ENCODE measurements at regions not wholly inside any gene's neighbourhood (a gene's known extent, or its start where the extent isn't known, plus 50 kb on each side); places are given as distances from the start of the nearest gene placed in this dataset.
A peak's percentile ranks its signal among the peaks of the same experiment; 100 is the strongest.
"Not testable (repeated sequence)": the region's sequence is repeated elsewhere in the genome, so short reads cannot be mapped to it uniquely, and the experiment has no call there.

GRCh38 chrX:22859642-22860041 is 140.1 kb upstream of the DDX53 start:
- Histone ChIP-seq H3K27me3 (ENCODE audit: control insufficient read depth in 3 of 3, insufficient read depth in 3 of 3, low read length in 2 of 3) (peaks cover 0 to 5% (median 2%) of the 10 kb centered on the region in 3 donors), H3K9ac (ENCODE audit: insufficient read depth in 1 of 2, low read length in 2 of 2) (no peak overlapping the region), H3K9me3 (ENCODE audit: control insufficient read depth in 4 of 4, insufficient read depth in 3 of 4, low read length in 3 of 4) (no peaks in the 10 kb centered on the region), H3K36me3 (ENCODE audit: control insufficient read depth in 4 of 4, insufficient read depth in 4 of 4, low read length in 4 of 4) (no peaks in the 10 kb centered on the region), H3K4me3 (no peak overlapping the region), H3K4me1 (ENCODE audit: control insufficient read depth in 5 of 5, insufficient read depth in 5 of 5, low read length in 5 of 5) (no peaks in the 10 kb centered on the region), H3K27ac (ENCODE audit: low read depth in 1 of 2, low read length in 1 of 2) (no peak overlapping the region)
- TF ChIP-seq CTCF (IDR thresholded peaks at IDR 0.05; ENCODE audit: control extremely low read depth, extremely low read depth) = no peak
- DNase-seq = no peak
- ATAC-seq (ENCODE audit: insufficient read depth, low FRiP score) = no peak

- not testable (repeated sequence) for H3K9me3 ChIP-seq (ENCODE audit: control insufficient read depth in 4 of 4, insufficient read depth in 3 of 4, low read length in 3 of 4); DNase-seq; H3K9ac ChIP-seq (ENCODE audit: insufficient read depth in 1 of 2, low read length in 2 of 2); H3K27me3 ChIP-seq (ENCODE audit: control insufficient read depth in 3 of 3, insufficient read depth in 3 of 3, low read length in 2 of 3); ATAC-seq (ENCODE audit: insufficient read depth, low FRiP score); H3K36me3 ChIP-seq (ENCODE audit: control insufficient read depth in 4 of 4, insufficient read depth in 4 of 4, low read length in 4 of 4); H3K4me1 ChIP-seq (ENCODE audit: control insufficient read depth in 5 of 5, insufficient read depth in 5 of 5, low read length in 5 of 5); H3K4me3 ChIP-seq; H3K27ac ChIP-seq (ENCODE audit: low read depth in 1 of 2, low read length in 1 of 2)
- WGBS, 2 donors = 47 to 70% methylated on average over 5 of the region's 5 CpGs
Observed at GRCh38 chrX:22866801-22867200, 133.0 kb upstream of the DDX53 start.

DNA sequence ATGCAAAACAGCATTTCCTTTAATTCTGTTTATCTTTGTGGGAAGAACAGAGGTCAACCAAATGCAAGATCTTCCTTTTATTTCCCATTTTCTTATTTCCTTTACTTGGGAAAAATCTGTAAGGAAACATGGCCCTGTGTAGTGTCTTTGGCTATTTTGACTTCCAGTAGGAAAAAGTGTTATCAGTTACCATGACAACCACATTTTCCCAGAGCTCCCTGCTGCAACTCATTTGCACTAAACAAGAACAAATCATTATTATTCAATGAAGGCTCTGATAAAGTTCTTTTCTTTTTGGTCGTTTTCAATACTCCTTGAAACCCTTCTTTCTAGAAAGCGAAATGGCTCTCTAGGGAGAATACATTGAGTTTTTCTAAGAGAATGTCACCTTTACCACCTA is 117.2 kb upstream of the DDX53 start:
- Histone ChIP-seq H3K27ac (ENCODE audit: low read depth in 1 of 2, low read length in 1 of 2) (no peak overlapping the region), H3K36me3 (ENCODE audit: control insufficient read depth in 4 of 4, insufficient read depth in 4 of 4, low read length in 4 of 4) (no peaks in the 10 kb centered on the region), H3K4me1 (ENCODE audit: control insufficient read depth in 5 of 5, insufficient read depth in 5 of 5, low read length in 5 of 5) (peaks cover 0 to 8% (median 0%) of the 10 kb centered on the region in 5 donors), H3K4me3 (no peak overlapping the region), H3K9ac (ENCODE audit: insufficient read depth in 1 of 2, low read length in 2 of 2) (no peak overlapping the region), H3K27me3 (ENCODE audit: control insufficient read depth in 3 of 3, insufficient read depth in 3 of 3, low read length in 2 of 3) (peaks cover 0 to 2% (median 0%) of the 10 kb centered on the region in 3 donors), H3K9me3 (ENCODE audit: control insufficient read depth in 4 of 4, insufficient read depth in 3 of 4, low read length in 3 of 4) (no peaks in the 10 kb centered on the region)
- DNase-seq (peak in 1 of 3 donors; percentile 6), ATAC-seq (ENCODE audit: insufficient read depth, low FRiP score) (no peak)
- 44 to 63% methylated on average over 2 of the region's 2 CpGs for WGBS, 2 donors
- TF ChIP-seq CTCF (IDR thresholded peaks at IDR 0.05; ENCODE audit: control extremely low read depth, extremely low read depth) = no peak

GRCh38 chrX:22889819-22890218 is 109.9 kb upstream of the DDX53 start:
- 16 to 29% methylated on average over 3 of the region's 3 CpGs for WGBS, 2 donors

More at GRCh38 chrX:22889819-22890218, 109.9 kb upstream of the DDX53 start:
- peak in 1 of 3 donors; percentile 20 for DNase-seq
- no peak overlapping the region for H3K27ac ChIP-seq (ENCODE audit: low read depth in 1 of 2, low read length in 1 of 2)
- H3K4me1 ChIP-seq (ENCODE audit: control insufficient read depth in 5 of 5, insufficient read depth in 5 of 5, low read length in 5 of 5) = no peaks in the 10 kb centered on the region
- no peak for TF ChIP-seq CTCF (IDR thresholded peaks at IDR 0.05; ENCODE audit: control extremely low read depth, extremely low read depth)
- no peak overlapping the region for H3K4me3 ChIP-seq
- H3K27me3 ChIP-seq (ENCODE audit: control insufficient read depth in 3 of 3, insufficient read depth in 3 of 3, low read length in 2 of 3) = peaks cover 0 to 3% (median 0%) of the 10 kb centered on the region in 3 donors
- no peak overlapping the region for H3K9ac ChIP-seq (ENCODE audit: insufficient read depth in 1 of 2, low read length in 2 of 2)
- no peaks in the 10 kb centered on the region for H3K9me3 ChIP-seq (ENCODE audit: control insufficient read depth in 4 of 4, insufficient read depth in 3 of 4, low read length in 3 of 4)
- no peak for ATAC-seq (ENCODE audit: insufficient read depth, low FRiP score)
- H3K36me3 ChIP-seq (ENCODE audit: control insufficient read depth in 4 of 4, insufficient read depth in 4 of 4, low read length in 4 of 4) = no peaks in the 10 kb centered on the region
